ENCODE measurements at regions not wholly inside any gene's neighbourhood (a gene's known extent, or its start where the extent isn't known, plus 50 kb on each side); places are given as distances from the start of the nearest gene placed in this dataset.

- Mint-ChIP-seq H3K4me1 (peaks cover 6% of the 10 kb centered on the region), H3K9me3 (no peaks in the 10 kb centered on the region), H3K27me3 (peaks cover 20% of the 10 kb centered on the region), H3K36me3 (no peaks in the 10 kb centered on the region), H3K4me3 (no peak overlapping the region), H3K27ac (no peak overlapping the region)
- DNase-seq = no peak
These were observed 67.5 kb upstream of the ZBED5 start for GRCh38 chr11:10925149-10925926.

- peaks cover 8% of the 10 kb centered on the region for H3K4me1 Mint-ChIP-seq
- peaks cover 9% of the 10 kb centered on the region for H3K27me3 Mint-ChIP-seq
- no peak overlapping the region for H3K27ac Mint-ChIP-seq
- no peak overlapping the region for H3K4me3 Mint-ChIP-seq
- no peaks in the 10 kb centered on the region for H3K36me3 Mint-ChIP-seq
- DNase-seq = no peak
- peaks cover under 1% of the 10 kb centered on the region for H3K9me3 Mint-ChIP-seq
These were observed 66.0 kb upstream of the ZBED5 start for GRCh38 chr11:10923882-10924281.

GRCh38 chr11:10922892-10923291 lies 65.0 kb upstream of the ZBED5 start:
- Mint-ChIP-seq H3K4me3 (no peak overlapping the region), H3K27me3 (peaks cover 4% of the 10 kb centered on the region), H3K27ac (no peak overlapping the region), H3K36me3 (peaks cover 4% of the 10 kb centered on the region), H3K4me1 (peaks cover 8% of the 10 kb centered on the region), H3K9me3 (peaks cover 6% of the 10 kb centered on the region)
- DNase-seq = no peak

- peaks cover 4% of the 10 kb centered on the region for H3K36me3 Mint-ChIP-seq
- no peak overlapping the region for H3K27ac Mint-ChIP-seq
- H3K4me3 Mint-ChIP-seq = no peak overlapping the region
- peaks cover 11% of the 10 kb centered on the region for H3K9me3 Mint-ChIP-seq
- DNase-seq = no peak
- H3K4me1 Mint-ChIP-seq = peaks cover 8% of the 10 kb centered on the region
- H3K27me3 Mint-ChIP-seq = peaks cover 2% of the 10 kb centered on the region
These were observed 63.0 kb upstream of the ZBED5 start for GRCh38 chr11:10920875-10921274.

- DNase-seq = no peak
- H3K27ac Mint-ChIP-seq = no peak overlapping the region
- H3K4me1 Mint-ChIP-seq = peaks cover 8% of the 10 kb centered on the region
- H3K4me3 Mint-ChIP-seq = no peak overlapping the region
- no peaks in the 10 kb centered on the region for H3K27me3 Mint-ChIP-seq
- H3K36me3 Mint-ChIP-seq = peaks cover 4% of the 10 kb centered on the region
- H3K9me3 Mint-ChIP-seq = peaks cover 11% of the 10 kb centered on the region
These were observed 62.4 kb upstream of the ZBED5 start for GRCh38 chr11:10920205-10920604.

- H3K9me3 Mint-ChIP-seq = peaks cover 11% of the 10 kb centered on the region
- peaks cover 4% of the 10 kb centered on the region for H3K36me3 Mint-ChIP-seq
- no peak for DNase-seq
- H3K27me3 Mint-ChIP-seq = no peaks in the 10 kb centered on the region
- no peak overlapping the region for H3K4me3 Mint-ChIP-seq
- no peak overlapping the region for H3K27ac Mint-ChIP-seq
- peaks cover 10% of the 10 kb centered on the region for H3K4me1 Mint-ChIP-seq
These were observed 60.8 kb upstream of the ZBED5 start for GRCh38 chr11:10918698-10919097.

GRCh38 chr11:10918275-10918674 lies 60.4 kb upstream of the ZBED5 start:
- peaks cover 10% of the 10 kb centered on the region for H3K4me1 Mint-ChIP-seq
- peaks cover 4% of the 10 kb centered on the region for H3K36me3 Mint-ChIP-seq
- H3K27ac Mint-ChIP-seq = no peak overlapping the region
- DNase-seq = no peak
- H3K27me3 Mint-ChIP-seq = no peaks in the 10 kb centered on the region
- no peak overlapping the region for H3K4me3 Mint-ChIP-seq
- H3K9me3 Mint-ChIP-seq = peaks cover 11% of the 10 kb centered on the region

GRCh38 chr11:10917802-10918201 lies 59.9 kb upstream of the ZBED5 start:
- no peak overlapping the region for H3K4me3 Mint-ChIP-seq
- H3K9me3 Mint-ChIP-seq = peaks cover 11% of the 10 kb centered on the region
- H3K36me3 Mint-ChIP-seq = peaks cover 4% of the 10 kb centered on the region
- H3K4me1 Mint-ChIP-seq = peaks cover 10% of the 10 kb centered on the region
- H3K27ac Mint-ChIP-seq = no peak overlapping the region
- DNase-seq = no peak
- H3K27me3 Mint-ChIP-seq = no peaks in the 10 kb centered on the region

GRCh38 chr11:10916665-10917064 lies 58.8 kb upstream of the ZBED5 start:
- H3K27me3 Mint-ChIP-seq = no peaks in the 10 kb centered on the region
- H3K4me1 Mint-ChIP-seq = peaks cover 10% of the 10 kb centered on the region
- DNase-seq = no peak

GRCh38 chr11:10914050-10914449 lies 56.2 kb upstream of the ZBED5 start:
- no peak for DNase-seq
- Mint-ChIP-seq H3K36me3 (peaks cover 4% of the 10 kb centered on the region), H3K4me1 (peaks cover 3% of the 10 kb centered on the region), H3K4me3 (no peak overlapping the region), H3K27ac (no peak overlapping the region), H3K27me3 (no peaks in the 10 kb centered on the region), H3K9me3 (peaks cover 11% of the 10 kb centered on the region)

More at GRCh38 chr11:10916665-10917064, 58.8 kb upstream of the ZBED5 start:
- Mint-ChIP-seq H3K4me3 (no peak overlapping the region), H3K27ac (no peak overlapping the region), H3K36me3 (peaks cover 4% of the 10 kb centered on the region), H3K9me3 (peaks cover 11% of the 10 kb centered on the region)

- H3K9me3 Mint-ChIP-seq = peaks cover 5% of the 10 kb centered on the region
- H3K4me1 Mint-ChIP-seq = peaks cover 3% of the 10 kb centered on the region
- H3K27me3 Mint-ChIP-seq = no peaks in the 10 kb centered on the region
- H3K27ac Mint-ChIP-seq = no peak overlapping the region
- no peak overlapping the region for H3K4me3 Mint-ChIP-seq
- H3K36me3 Mint-ChIP-seq = peaks cover 1% of the 10 kb centered on the region
- DNase-seq = no peak
These were observed 55.2 kb upstream of the ZBED5 start for GRCh38 chr11:10913075-10913474.

- H3K9me3 Mint-ChIP-seq = peaks cover 3% of the 10 kb centered on the region
- no peak overlapping the region for H3K27ac Mint-ChIP-seq
- H3K36me3 Mint-ChIP-seq = no peaks in the 10 kb centered on the region
- peaks cover 3% of the 10 kb centered on the region for H3K4me1 Mint-ChIP-seq
- H3K27me3 Mint-ChIP-seq = no peaks in the 10 kb centered on the region
- no peak overlapping the region for H3K4me3 Mint-ChIP-seq
- DNase-seq = no peak
These were observed 54.1 kb upstream of the ZBED5 start for GRCh38 chr11:10911907-10912306.

- H3K4me1 Mint-ChIP-seq = peaks cover 3% of the 10 kb centered on the region
- H3K27ac Mint-ChIP-seq = no peak overlapping the region
- no peak for DNase-seq
- no peaks in the 10 kb centered on the region for H3K36me3 Mint-ChIP-seq
- no peaks in the 10 kb centered on the region for H3K27me3 Mint-ChIP-seq
- H3K4me3 Mint-ChIP-seq = no peak overlapping the region
- H3K9me3 Mint-ChIP-seq = no peaks in the 10 kb centered on the region
These were observed 51.5 kb upstream of the ZBED5 start for GRCh38 chr11:10909141-10909883.

GRCh38 chr11:10908215-10908951 lies 50.5 kb upstream of the ZBED5 start:
- H3K4me1 Mint-ChIP-seq = no peaks in the 10 kb centered on the region
- H3K27ac Mint-ChIP-seq = no peak overlapping the region
- no peak overlapping the region for H3K4me3 Mint-ChIP-seq
- no peaks in the 10 kb centered on the region for H3K36me3 Mint-ChIP-seq
- H3K27me3 Mint-ChIP-seq = no peaks in the 10 kb centered on the region
- no peaks in the 10 kb centered on the region for H3K9me3 Mint-ChIP-seq
- DNase-seq = no peak

Measured in activated naive CD8-positive, alpha-beta T cell treated with anti-CD3 and anti-CD28 coated beads for 36 hours (primary cell).